WI38 (cell line): ENCODE measurements at regions not wholly inside any gene's neighbourhood (a gene's known extent, or its start where the extent isn't known, plus 50 kb on each side); places are given as distances from the start of the nearest gene placed in this dataset.

Experiments
- H3K4me3 ChIP-seq: 2 replicates; pipeline ENCODE4 v1.5.1; 2011; ENCODE audit warnings: low read depth, mild to moderate bottlenecking, control low read depth, low read length
- TF ChIP-seq, protein P1 (sequence below): IDR thresholded peaks from 2 replicates; pipeline ENCODE4 v1.5.1; 2012; ENCODE audit warnings: low read depth, mild to moderate bottlenecking, control low read depth, low read length

DNA sequence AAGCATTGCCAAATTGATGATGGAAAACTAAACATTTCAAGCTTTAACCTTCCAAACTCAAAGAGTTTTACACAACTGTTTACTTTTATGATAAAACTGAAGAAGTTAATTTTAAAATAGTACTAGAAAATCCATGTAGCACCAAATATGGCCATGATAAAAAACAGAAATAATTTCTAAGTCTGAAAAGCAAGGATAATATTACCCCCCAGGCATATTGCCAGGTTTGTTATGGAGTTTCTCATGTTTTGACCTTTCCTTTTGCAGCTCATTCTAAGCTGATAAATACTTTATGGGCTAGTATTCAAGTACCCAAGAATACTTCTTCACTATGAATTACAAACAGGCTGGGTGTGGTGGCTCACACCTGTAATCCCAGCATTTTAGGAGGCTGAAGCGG is 209.9 kb upstream of the ZFP64 start:
- H3K4me3 ChIP-seq = no peak overlapping the region
- TF ChIP-seq, protein P1, sequence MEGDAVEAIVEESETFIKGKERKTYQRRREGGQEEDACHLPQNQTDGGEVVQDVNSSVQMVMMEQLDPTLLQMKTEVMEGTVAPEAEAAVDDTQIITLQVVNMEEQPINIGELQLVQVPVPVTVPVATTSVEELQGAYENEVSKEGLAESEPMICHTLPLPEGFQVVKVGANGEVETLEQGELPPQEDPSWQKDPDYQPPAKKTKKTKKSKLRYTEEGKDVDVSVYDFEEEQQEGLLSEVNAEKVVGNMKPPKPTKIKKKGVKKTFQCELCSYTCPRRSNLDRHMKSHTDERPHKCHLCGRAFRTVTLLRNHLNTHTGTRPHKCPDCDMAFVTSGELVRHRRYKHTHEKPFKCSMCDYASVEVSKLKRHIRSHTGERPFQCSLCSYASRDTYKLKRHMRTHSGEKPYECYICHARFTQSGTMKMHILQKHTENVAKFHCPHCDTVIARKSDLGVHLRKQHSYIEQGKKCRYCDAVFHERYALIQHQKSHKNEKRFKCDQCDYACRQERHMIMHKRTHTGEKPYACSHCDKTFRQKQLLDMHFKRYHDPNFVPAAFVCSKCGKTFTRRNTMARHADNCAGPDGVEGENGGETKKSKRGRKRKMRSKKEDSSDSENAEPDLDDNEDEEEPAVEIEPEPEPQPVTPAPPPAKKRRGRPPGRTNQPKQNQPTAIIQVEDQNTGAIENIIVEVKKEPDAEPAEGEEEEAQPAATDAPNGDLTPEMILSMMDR = no peak

- TF ChIP-seq, protein P1 = no peak
- H3K4me3 ChIP-seq = no peak overlapping the region
Measured at GRCh38 chr20:52399352-52399751, 207.8 kb upstream of the ZFP64 start.

DNA sequence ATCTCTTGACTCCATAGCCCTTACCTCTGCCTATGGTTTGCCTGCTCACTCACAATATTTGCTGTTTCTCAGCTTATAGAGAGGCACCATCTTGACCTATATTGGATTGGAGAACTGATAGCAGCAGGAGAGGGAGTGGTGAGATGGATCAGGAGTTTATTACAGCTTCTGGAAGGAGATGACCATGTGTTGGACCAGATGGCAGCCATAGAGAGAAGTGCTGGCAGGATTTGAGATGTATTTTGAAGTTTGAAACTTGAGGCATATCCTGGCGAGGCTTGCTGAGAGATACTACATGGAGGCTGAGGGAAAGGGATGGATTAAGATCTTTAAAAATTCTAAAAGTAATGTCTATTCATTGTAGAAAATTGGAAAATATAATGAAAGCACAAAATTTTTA is 198.0 kb upstream of the ZFP64 start:
- H3K4me3 ChIP-seq = no peak overlapping the region
- TF ChIP-seq, protein P1 = no peak

GRCh38 chr20:52383995-52384621 is 192.5 kb upstream of the ZFP64 start:
- TF ChIP-seq, protein P1 = no peak

DNA sequence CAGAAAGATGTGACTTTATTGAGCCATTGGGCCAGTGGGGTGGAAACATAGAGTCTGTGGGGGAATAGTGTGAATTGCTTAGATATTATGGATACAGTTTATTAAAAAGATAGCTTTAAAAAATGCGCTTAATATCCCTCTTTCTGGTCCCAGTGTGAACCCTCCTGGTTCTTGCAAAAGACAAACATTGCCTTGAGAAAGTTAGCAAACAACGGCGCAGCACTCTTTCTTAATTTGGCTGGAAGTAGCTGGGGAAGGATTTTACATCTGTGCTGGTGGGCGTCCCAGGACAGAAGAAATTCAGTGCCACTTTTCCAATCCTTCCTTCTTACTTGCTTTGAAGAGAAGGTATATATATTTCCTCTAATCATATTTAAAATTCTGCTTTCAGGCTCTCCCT is 191.4 kb upstream of the ZFP64 start:
- H3K4me3 ChIP-seq = no peak overlapping the region
- TF ChIP-seq, protein P1 = no peak

More at GRCh38 chr20:52383995-52384621, 192.5 kb upstream of the ZFP64 start:
- no peak overlapping the region for H3K4me3 ChIP-seq

GRCh38 chr20:52379723-52380336 is 188.3 kb upstream of the ZFP64 start:
- H3K4me3 ChIP-seq = no peak overlapping the region
- TF ChIP-seq, protein P1 = peak; percentile 95

DNA sequence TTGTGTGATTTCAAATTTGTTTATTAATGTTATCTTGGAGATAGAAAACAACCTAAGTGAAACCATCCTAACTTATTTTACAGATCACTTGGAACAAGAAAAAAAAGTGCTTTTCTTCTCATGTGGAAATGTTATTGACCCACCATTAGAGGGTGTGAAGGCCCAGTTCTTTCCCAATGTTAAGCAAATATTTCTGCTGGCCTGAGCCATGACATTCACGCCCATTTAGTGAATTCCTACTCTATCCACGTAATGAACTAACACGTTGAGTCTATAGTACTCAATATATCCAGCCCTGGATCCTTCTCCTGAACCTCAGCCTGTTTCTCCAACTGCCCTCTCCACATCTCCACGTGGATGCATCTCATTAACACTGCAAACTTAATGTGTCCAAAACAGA is 180.6 kb upstream of the ZFP64 start:
- no peak overlapping the region for H3K4me3 ChIP-seq
- TF ChIP-seq, protein P1 = no peak
